GM12878 (cell line): ENCODE measurements at regions not wholly inside any gene's neighbourhood (a gene's known extent, or its start where the extent isn't known, plus 50 kb on each side); places are given as distances from the start of the nearest gene placed in this dataset.

ENCODE experiments used
- ATAC-seq: fragments of 200-7000 bp; cut with Tn5 transposase; 3 replicates; pipeline ENCODE4 v1.9.1; 2020; ENCODE audit warnings: mild to moderate bottlenecking, moderate library complexity
- BruUV-seq: library from RNA; stranded (reverse); fragments of 400-500 nt; replicated peaks from 2 replicates; lab custom pipeline; 2021; lab: Mats Ljungman, UMichigan
- CTCF ChIA-PET: fragments of 300-600 bp; sonication (Branson Sonifier 250); formaldehyde crosslinking; extraction: SDS; loops from one replicate; lab custom pipeline; 2021; ENCODE audit warnings: inconsistent platforms; lab: Yijun Ruan, JAX
- POLR2A ChIA-PET: fragments of 350-600 bp; formaldehyde crosslinking; extraction: SDS; loops from one replicate; lab custom pipeline; 2021; ENCODE audit warnings: inconsistent platforms; lab: Charles Lee
- RAD21 ChIA-PET: fragments of 300-600 bp; sonication (Branson Sonifier 250); formaldehyde crosslinking; loops from one replicate; lab custom pipeline; 2023; ENCODE audit warnings: antibody characterized with exemption; ENCODE audit not compliant: unreplicated experiment; lab: Charles Lee
- SMC1A ChIA-PET: fragments of 300-600 bp; sonication (Branson Sonifier 250); formaldehyde crosslinking; loops from one replicate; lab custom pipeline; 2023; ENCODE audit not compliant: unreplicated experiment, uncharacterized antibody; lab: Charles Lee
- DNase-seq: peaks from one replicate; pipeline ENCODE4 v3.0.0-alpha.2; 2011; ENCODE audit warnings: low read depth, low spot score
- FAIRE-seq: peaks from 3 replicates; lab custom pipeline; 2011; peaks lifted over from hg19 to GRCh38; lab: Jason Lieb, UNC
- H2AFZ ChIP-seq: 2 replicates; pipeline ENCODE4 v1.6.0; 2011; ENCODE audit warnings: low read depth, low read length, control low read depth; ENCODE audit not compliant: control insufficient read depth
- H3K27ac ChIP-seq: 2 replicates; pipeline ENCODE4 v1.5.1; 2011; ENCODE audit warnings: control low read depth; ENCODE audit not compliant: control insufficient read depth, insufficient read depth
- H3K27me3 ChIP-seq, 2 experiments: replicated peaks in 1 of 2; 2 replicates each; pipeline versions ENCODE4 v1.6.0 to v1.6.1; 2011; ENCODE audit warnings: low read length in 1 of 2; ENCODE audit not compliant: control insufficient read depth in 2 of 2, insufficient read depth in 2 of 2
- H3K36me3 ChIP-seq, 2 experiments: 2 replicates each; pipeline ENCODE4 v1.5.1; 2011; ENCODE audit warnings: low read length in 1 of 2; ENCODE audit not compliant: control insufficient read depth in 2 of 2, insufficient read depth in 2 of 2
- H3K4me1 ChIP-seq: 2 replicates; pipeline ENCODE4 v1.6.1; 2011; ENCODE audit warnings: mild to moderate bottlenecking, low read length, moderate library complexity, mixed read lengths; ENCODE audit not compliant: control insufficient read depth, insufficient read depth
- H3K4me2 ChIP-seq: 2 replicates; pipeline ENCODE4 v1.6.0; 2011; ENCODE audit warnings: control low read depth; ENCODE audit not compliant: control insufficient read depth, insufficient read depth
- H3K4me3 ChIP-seq: fragments of 200-600 bp; sonication (generic); 2 replicates; pipeline ENCODE4 v1.5.1; 2016
- H3K79me2 ChIP-seq: 2 replicates; pipeline ENCODE4 v1.6.0; 2011; ENCODE audit warnings: low read length; ENCODE audit not compliant: control insufficient read depth, insufficient read depth
- H3K9ac ChIP-seq: 2 replicates; pipeline ENCODE4 v1.8.0; 2011; ENCODE audit warnings: low read length, control low read depth, mixed read lengths; ENCODE audit not compliant: control insufficient read depth, insufficient read depth
- H3K9me3 ChIP-seq: replicated peaks from 3 replicates; pipeline ENCODE4 v1.5.1; 2011; ENCODE audit warnings: mild to moderate bottlenecking, low read length; ENCODE audit not compliant: control insufficient read depth, insufficient read depth
- H4K20me1 ChIP-seq: 2 replicates; pipeline ENCODE4 v1.6.0; 2011; ENCODE audit not compliant: control insufficient read depth, insufficient read depth
- CHD4 ChIP-seq: fragments of 200-600 bp; sonication (generic); IDR thresholded peaks from 2 replicates; pipeline ENCODE4 v1.6.1; 2016; ENCODE audit warnings: mild to moderate bottlenecking
- EED ChIP-seq: sonication (generic); IDR thresholded peaks from 2 replicates; pipeline ENCODE4 v1.6.1; 2016; ENCODE audit warnings: antibody characterized with exemption, low read depth
- ELK1 ChIP-seq: IDR thresholded peaks from 2 replicates; pipeline ENCODE4 v1.6.1; 2012; ENCODE audit warnings: low read depth, low read length, improper control_type of control experiment
- ESRRA ChIP-seq: IDR thresholded peaks from 2 replicates; pipeline ENCODE4 v1.6.1; 2012; ENCODE audit warnings: mild to moderate bottlenecking, low read length, improper control_type of control experiment
- FOS ChIP-seq: IDR thresholded peaks from 3 replicates; pipeline ENCODE4 v1.6.1; 2011; ENCODE audit warnings: borderline replicate concordance; ENCODE audit not compliant: insufficient read length; ENCODE audit errors: extremely low read depth
- HSF1 ChIP-seq: fragments of 150-350 bp; IDR thresholded peaks from 2 replicates; pipeline ENCODE4 v1.6.1; 2014; ENCODE audit warnings: mild to moderate bottlenecking, low read depth, low read length
- IKZF2 ChIP-seq, 2 experiments: fragments of 450-650 bp; IDR thresholded peaks; 2 replicates each; pipeline ENCODE4 v1.6.1; 2017; ENCODE audit warnings: mild to moderate bottlenecking in 2 of 2, moderate library complexity in 2 of 2
- NFIC ChIP-seq: IDR thresholded peaks from 2 replicates; pipeline ENCODE4 v1.6.1; 2012; ENCODE audit warnings: low read depth, mild to moderate bottlenecking, inconsistent platforms, low read length, moderate library complexity
- NR2C1 ChIP-seq: fragments of 450-650 bp; IDR thresholded peaks from 2 replicates; pipeline ENCODE4 v1.6.1; 2017; ENCODE audit warnings: antibody characterized with exemption, mild to moderate bottlenecking, moderate library complexity
- PML ChIP-seq: IDR thresholded peaks from 2 replicates; pipeline ENCODE4 v1.6.1; 2012; ENCODE audit warnings: low read length, inconsistent platforms
- RCOR1 ChIP-seq: conservative IDR thresholded peaks from 2 replicates; pipeline ENCODE4 v1.6.1; 2012; ENCODE audit warnings: low read depth, low read length, improper control_type of control experiment
- RUNX3 ChIP-seq: IDR thresholded peaks from 2 replicates; pipeline ENCODE4 v1.6.1; 2012; ENCODE audit warnings: low read length, inconsistent platforms
- SMAD5 ChIP-seq: IDR thresholded peaks from 2 replicates; pipeline ENCODE4 v1.6.1; 2016; ENCODE audit warnings: antibody characterized with exemption, low read depth
- ZBED1 ChIP-seq: IDR thresholded peaks from 2 replicates; pipeline ENCODE4 v1.6.1; 2016; ENCODE audit warnings: borderline replicate concordance
- ZNF384 ChIP-seq: IDR thresholded peaks from 2 replicates; pipeline ENCODE4 v1.6.1; 2012; ENCODE audit warnings: low read depth, mild to moderate bottlenecking, low read length, improper control_type of control experiment, borderline replicate concordance
- WGBS: methylation state at CpG from one replicate; pipeline ENCODE4 v1.1.6; 2016; ENCODE audit warnings: low lambda C conversion rate; ENCODE audit not compliant: insufficient replicate concordance, insufficient coverage; ENCODE audit errors: missing lambda C conversion rate; 5-methylcytosine and 5-hydroxymethylcytosine counted together
- in situ Hi-C: fragments of 300-500 bp; cut with MboI; formaldehyde crosslinking; loops from 9 replicates; pipeline ENCODE4 v1.14.3; 2018; ENCODE audit warnings: mixed read lengths
- intact Hi-C: fragments of 100-400 bp; cut with micrococcal nuclease; formaldehyde crosslinking; loops from one replicate; pipeline ENCODE4 v1.14.2; 2022; ENCODE audit not compliant: unreplicated experiment
- TF ChIP-seq, protein P1 (sequence below): IDR thresholded peaks from 2 replicates; pipeline ENCODE4 v1.6.1; 2011; ENCODE audit warnings: low read depth, low read length, improper control_type of control experiment, borderline replicate concordance

DNA sequence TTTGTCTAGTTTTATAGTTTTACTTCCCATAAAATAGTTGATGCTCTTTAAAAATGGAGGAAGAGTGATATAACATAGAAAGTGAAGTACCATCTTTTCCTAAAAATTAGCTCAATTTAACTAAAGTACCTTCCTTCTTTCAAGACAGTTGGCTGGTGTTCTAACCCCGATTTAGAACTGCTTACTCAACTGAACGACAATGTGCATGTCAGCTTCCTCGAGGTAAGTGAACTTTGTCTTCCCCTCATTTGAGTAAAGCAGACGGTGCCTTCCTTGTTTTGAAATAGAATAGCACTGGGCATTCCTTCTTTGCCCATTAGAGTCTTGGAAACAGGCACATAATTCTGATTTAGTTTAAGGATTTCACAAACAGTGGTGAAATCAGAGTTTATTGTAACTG, 1519.2 kb downstream of the EFNB2 start:
- CTCF ChIA-PET = no interaction called here
- intact Hi-C loops = no loop called here
- no peaks in the 10 kb centered on the region for H3K36me3 ChIP-seq
- TF ChIP-seq ESRRA (no peak), PML (no peak)
- TF ChIP-seq, all 136 proteins: peak for 0
- no peak for FAIRE-seq
- Histone ChIP-seq H3K27me3 (no peaks in the 10 kb centered on the region), H2AFZ (no peak overlapping the region), H4K20me1 (no peaks in the 10 kb centered on the region), H3K9ac (no peak overlapping the region), H3K4me2 (no peak overlapping the region), H3K4me3 (no peak overlapping the region), H3K9me3 (no peaks in the 10 kb centered on the region), H3K79me2 (no peaks in the 10 kb centered on the region), H3K4me1 (no peaks in the 10 kb centered on the region), H3K27ac (no peak overlapping the region)
- SMC1A ChIA-PET = interaction anchor here (0.7 to 1.1 kb wide), 2 partner anchors 12 to 35 kb away, joined by 3 to 5 read pairs; no protein-coding TSS in a partner anchor
- 14% methylated on average over 4 of the region's 4 CpGs for WGBS
- POLR2A ChIA-PET = no interaction called here
- no peak for ATAC-seq
- DNase-seq = no peak
- BruUV-seq = no TSS peak
- RAD21 ChIA-PET = no interaction called here
- in situ Hi-C loops = no loop called here

DNA sequence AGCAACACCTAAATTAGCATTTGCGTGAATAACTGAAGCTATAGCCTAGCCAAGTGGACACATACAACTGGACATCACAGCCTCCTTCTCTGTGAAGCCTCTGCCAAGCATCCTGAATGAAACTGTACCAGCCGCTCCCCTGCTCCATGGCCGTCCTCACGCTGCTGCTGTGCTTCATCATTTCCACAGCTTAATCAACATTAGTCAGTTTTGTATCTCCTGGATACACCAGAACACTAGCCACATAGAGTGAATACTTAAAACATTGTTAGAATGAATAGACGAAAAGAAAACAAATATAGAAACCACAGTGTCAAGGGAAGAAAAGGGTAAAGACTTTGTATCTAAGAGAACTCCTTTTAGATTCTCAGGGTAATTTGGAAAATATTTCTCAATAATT, 1526.9 kb downstream of the EFNB2 start:
- no peaks in the 10 kb centered on the region for H4K20me1 ChIP-seq
- no peaks in the 10 kb centered on the region for H3K36me3 ChIP-seq
- SMC1A ChIA-PET = no interaction called here
- H3K79me2 ChIP-seq = no peaks in the 10 kb centered on the region
- DNase-seq = no peak
- ATAC-seq = no peak
- FAIRE-seq = no peak
- H3K4me1 ChIP-seq = no peaks in the 10 kb centered on the region
- POLR2A ChIA-PET = no interaction called here
- H3K9me3 ChIP-seq = no peaks in the 10 kb centered on the region
- H2AFZ ChIP-seq = no peak overlapping the region; the same call in 1 of the 2 replicates
- 63% methylated on average over 5 of the region's 5 CpGs for WGBS
- RAD21 ChIA-PET = no interaction called here
- no peak for TF ChIP-seq EED
- no peak for TF ChIP-seq NFIC
- no peak for TF ChIP-seq ELK1
- no peak for TF ChIP-seq CHD4
- TF ChIP-seq RCOR1 = no peak
- TF ChIP-seq NR2C1 = no peak
- no peak for TF ChIP-seq HSF1
- TF ChIP-seq FOS = no peak
- TF ChIP-seq RUNX3 = no peak
- TF ChIP-seq ZNF384 = no peak
- no peak for TF ChIP-seq IKZF2 (IDR thresholded peaks at IDR 0.05)
- no peak for TF ChIP-seq ZBED1
- TF ChIP-seq, protein P1, sequence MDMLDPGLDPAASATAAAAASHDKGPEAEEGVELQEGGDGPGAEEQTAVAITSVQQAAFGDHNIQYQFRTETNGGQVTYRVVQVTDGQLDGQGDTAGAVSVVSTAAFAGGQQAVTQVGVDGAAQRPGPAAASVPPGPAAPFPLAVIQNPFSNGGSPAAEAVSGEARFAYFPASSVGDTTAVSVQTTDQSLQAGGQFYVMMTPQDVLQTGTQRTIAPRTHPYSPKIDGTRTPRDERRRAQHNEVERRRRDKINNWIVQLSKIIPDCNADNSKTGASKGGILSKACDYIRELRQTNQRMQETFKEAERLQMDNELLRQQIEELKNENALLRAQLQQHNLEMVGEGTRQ = no peak
- TF ChIP-seq SMAD5 = no peak
- no peak overlapping the region for H3K4me2 ChIP-seq
- no TSS peak for BruUV-seq
- in situ Hi-C loops = no loop called here
- H3K27ac ChIP-seq = no peak overlapping the region
- intact Hi-C loops = no loop called here
- no peak overlapping the region for H3K9ac ChIP-seq
- CTCF ChIA-PET = no interaction called here
- H3K4me3 ChIP-seq = no peak overlapping the region
- no peaks in the 10 kb centered on the region for H3K27me3 ChIP-seq
